Neural cell (in vitro differentiated cells): ENCODE measurements at regions not wholly inside any gene's neighbourhood (a gene's known extent, or its start where the extent isn't known, plus 50 kb on each side); places are given as distances from the start of the nearest gene placed in this dataset.

Source experiments
- EP300 ChIP-seq: fragments of 450-650 bp; conservative IDR thresholded peaks from 2 replicates; pipeline ENCODE4 v1.6.1; 2014; ENCODE audit warnings: antibody characterized with exemption, mild to moderate bottlenecking, moderate library complexity; ENCODE audit not compliant: poor library complexity, severe bottlenecking
- MXI1 ChIP-seq: fragments of 450-650 bp; conservative IDR thresholded peaks from 2 replicates; pipeline ENCODE4 v1.6.1; 2014; ENCODE audit warnings: antibody characterized with exemption, mild to moderate bottlenecking; ENCODE audit not compliant: poor library complexity, severe bottlenecking
- RAD21 ChIP-seq: fragments of 450-650 bp; conservative IDR thresholded peaks from 2 replicates; pipeline ENCODE4 v1.6.1; 2014; ENCODE audit warnings: antibody characterized with exemption, mild to moderate bottlenecking, moderate library complexity
- TAF1 ChIP-seq: IDR thresholded peaks from 2 replicates; pipeline ENCODE4 v1.6.1; 2012; ENCODE audit warnings: low read depth
- TF ChIP-seq, protein P1 (sequence below): fragments of 450-650 bp; IDR thresholded peaks from 2 replicates; pipeline ENCODE4 v1.5.1; 2014; ENCODE audit warnings: antibody characterized with exemption, mild to moderate bottlenecking, moderate library complexity; ENCODE audit not compliant: poor library complexity, severe bottlenecking
- TF ChIP-seq, protein P2 (sequence below): IDR thresholded peaks from 2 replicates; pipeline ENCODE4 v1.6.1; 2012; ENCODE audit warnings: borderline replicate concordance

DNA sequence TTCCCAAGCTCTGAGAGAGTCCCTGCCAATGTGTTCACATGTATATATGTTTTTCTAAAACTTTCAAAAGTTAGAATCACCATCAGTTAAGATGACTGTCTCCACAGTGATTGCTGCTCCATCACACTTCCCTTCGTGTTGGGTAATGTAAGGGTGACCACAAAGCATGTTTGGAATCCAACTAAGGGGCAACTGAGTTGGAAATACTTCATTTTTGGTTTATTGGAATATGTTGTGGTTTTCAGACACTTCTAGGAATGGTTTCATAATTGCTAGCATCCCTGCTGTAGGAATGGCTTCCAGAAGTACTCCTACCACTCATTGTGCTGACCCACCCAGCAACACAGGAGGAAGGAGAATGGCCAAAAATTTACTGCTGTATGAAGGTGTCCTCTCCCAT, 212.5 kb upstream of the GULP1 start:
- TF ChIP-seq, protein P1, sequence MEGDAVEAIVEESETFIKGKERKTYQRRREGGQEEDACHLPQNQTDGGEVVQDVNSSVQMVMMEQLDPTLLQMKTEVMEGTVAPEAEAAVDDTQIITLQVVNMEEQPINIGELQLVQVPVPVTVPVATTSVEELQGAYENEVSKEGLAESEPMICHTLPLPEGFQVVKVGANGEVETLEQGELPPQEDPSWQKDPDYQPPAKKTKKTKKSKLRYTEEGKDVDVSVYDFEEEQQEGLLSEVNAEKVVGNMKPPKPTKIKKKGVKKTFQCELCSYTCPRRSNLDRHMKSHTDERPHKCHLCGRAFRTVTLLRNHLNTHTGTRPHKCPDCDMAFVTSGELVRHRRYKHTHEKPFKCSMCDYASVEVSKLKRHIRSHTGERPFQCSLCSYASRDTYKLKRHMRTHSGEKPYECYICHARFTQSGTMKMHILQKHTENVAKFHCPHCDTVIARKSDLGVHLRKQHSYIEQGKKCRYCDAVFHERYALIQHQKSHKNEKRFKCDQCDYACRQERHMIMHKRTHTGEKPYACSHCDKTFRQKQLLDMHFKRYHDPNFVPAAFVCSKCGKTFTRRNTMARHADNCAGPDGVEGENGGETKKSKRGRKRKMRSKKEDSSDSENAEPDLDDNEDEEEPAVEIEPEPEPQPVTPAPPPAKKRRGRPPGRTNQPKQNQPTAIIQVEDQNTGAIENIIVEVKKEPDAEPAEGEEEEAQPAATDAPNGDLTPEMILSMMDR: no peak
- TF ChIP-seq, protein P2, sequence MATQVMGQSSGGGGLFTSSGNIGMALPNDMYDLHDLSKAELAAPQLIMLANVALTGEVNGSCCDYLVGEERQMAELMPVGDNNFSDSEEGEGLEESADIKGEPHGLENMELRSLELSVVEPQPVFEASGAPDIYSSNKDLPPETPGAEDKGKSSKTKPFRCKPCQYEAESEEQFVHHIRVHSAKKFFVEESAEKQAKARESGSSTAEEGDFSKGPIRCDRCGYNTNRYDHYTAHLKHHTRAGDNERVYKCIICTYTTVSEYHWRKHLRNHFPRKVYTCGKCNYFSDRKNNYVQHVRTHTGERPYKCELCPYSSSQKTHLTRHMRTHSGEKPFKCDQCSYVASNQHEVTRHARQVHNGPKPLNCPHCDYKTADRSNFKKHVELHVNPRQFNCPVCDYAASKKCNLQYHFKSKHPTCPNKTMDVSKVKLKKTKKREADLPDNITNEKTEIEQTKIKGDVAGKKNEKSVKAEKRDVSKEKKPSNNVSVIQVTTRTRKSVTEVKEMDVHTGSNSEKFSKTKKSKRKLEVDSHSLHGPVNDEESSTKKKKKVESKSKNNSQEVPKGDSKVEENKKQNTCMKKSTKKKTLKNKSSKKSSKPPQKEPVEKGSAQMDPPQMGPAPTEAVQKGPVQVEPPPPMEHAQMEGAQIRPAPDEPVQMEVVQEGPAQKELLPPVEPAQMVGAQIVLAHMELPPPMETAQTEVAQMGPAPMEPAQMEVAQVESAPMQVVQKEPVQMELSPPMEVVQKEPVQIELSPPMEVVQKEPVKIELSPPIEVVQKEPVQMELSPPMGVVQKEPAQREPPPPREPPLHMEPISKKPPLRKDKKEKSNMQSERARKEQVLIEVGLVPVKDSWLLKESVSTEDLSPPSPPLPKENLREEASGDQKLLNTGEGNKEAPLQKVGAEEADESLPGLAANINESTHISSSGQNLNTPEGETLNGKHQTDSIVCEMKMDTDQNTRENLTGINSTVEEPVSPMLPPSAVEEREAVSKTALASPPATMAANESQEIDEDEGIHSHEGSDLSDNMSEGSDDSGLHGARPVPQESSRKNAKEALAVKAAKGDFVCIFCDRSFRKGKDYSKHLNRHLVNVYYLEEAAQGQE: no peak
- TF ChIP-seq TAF1: no peak
- no peak for TF ChIP-seq EP300
- no peak for TF ChIP-seq MXI1
- TF ChIP-seq RAD21: no peak
